Activated CD4-positive, CD25-positive, alpha-beta regulatory T cell treated with anti-CD3 and anti-CD28 coated beads, Interleukin-2, amount 50 U/mL, for 72 hours (primary cell): ENCODE measurements at regions not wholly inside any gene's neighbourhood (a gene's known extent, or its start where the extent isn't known, plus 50 kb on each side); places are given as distances from the start of the nearest gene placed in this dataset.

Experiments used
- DNase-seq: peaks from one replicate; pipeline ENCODE4 v3.0.0; 2021

GRCh38 chr10:91040343-91040742, 119.5 kb upstream of the ANKRD1 start:
- DNase-seq, result no peak

GRCh38 chr10:91042069-91042468, 121.2 kb upstream of the ANKRD1 start:
- DNase-seq, result no peak

- no peak for DNase-seq
Observed at GRCh38 chr10:91043173-91043910, 122.5 kb upstream of the ANKRD1 start.

GRCh38 chr10:91046869-91047268, 126.0 kb upstream of the ANKRD1 start:
- DNase-seq, result no peak

GRCh38 chr10:91048380-91048779, 127.5 kb upstream of the ANKRD1 start:
- DNase-seq, result no peak

- no peak for DNase-seq
Observed at GRCh38 chr10:91049296-91049987, 128.6 kb upstream of the ANKRD1 start.

- DNase-seq, result no peak
Observed at GRCh38 chr10:91049988-91050360, 129.1 kb upstream of the ANKRD1 start.

GRCh38 chr10:91050371-91051034, 129.6 kb upstream of the ANKRD1 start:
- no peak for DNase-seq

- no peak for DNase-seq
Observed at GRCh38 chr10:91051829-91052228, 130.9 kb upstream of the ANKRD1 start.

GRCh38 chr10:91054325-91054724, 133.4 kb upstream of the ANKRD1 start:
- no peak for DNase-seq

- DNase-seq, result no peak
Observed at GRCh38 chr10:91061187-91061586, 140.3 kb upstream of the ANKRD1 start.

GRCh38 chr10:91061608-91062007, 140.7 kb upstream of the ANKRD1 start:
- DNase-seq, result no peak

- no peak for DNase-seq
Observed at GRCh38 chr10:91062091-91062490, 141.2 kb upstream of the ANKRD1 start.

GRCh38 chr10:91071786-91072185, 148.7 kb upstream of the PCGF5 start:
- DNase-seq, result no peak

GRCh38 chr10:91073286-91073979, 147.0 kb upstream of the PCGF5 start:
- DNase-seq, result no peak

GRCh38 chr10:91076991-91077548, 143.4 kb upstream of the PCGF5 start:
- no peak for DNase-seq

GRCh38 chr10:91077549-91078071, 142.9 kb upstream of the PCGF5 start:
- no peak for DNase-seq

GRCh38 chr10:91080776-91081175, 139.7 kb upstream of the PCGF5 start:
- no peak for DNase-seq

- no peak for DNase-seq
Observed at GRCh38 chr10:91082447-91082846, 138.0 kb upstream of the PCGF5 start.

GRCh38 chr10:91088300-91089140, 131.9 kb upstream of the PCGF5 start:
- no peak for DNase-seq

GRCh38 chr10:91090761-91091529, 129.5 kb upstream of the PCGF5 start:
- DNase-seq, result no peak
